ENCODE measurements at regions not wholly inside any gene's neighbourhood (a gene's known extent, or its start where the extent isn't known, plus 50 kb on each side); places are given as distances from the start of the nearest gene placed in this dataset.
"Not testable (repeated sequence)": the region's sequence is repeated elsewhere in the genome, so short reads cannot be mapped to it uniquely, and the experiment has no call there.

- DNase-seq = no peak
Observed at GRCh38 chr13:58666331-58666730, 1034.8 kb downstream of the PCDH17 start.

- DNase-seq = no peak
Observed at GRCh38 chr13:58667096-58667495, 1035.6 kb downstream of the PCDH17 start.

GRCh38 chr13:58680115-58680514 is 1048.6 kb downstream of the PCDH17 start:
- DNase-seq = no peak

GRCh38 chr13:58682616-58683015 is 1051.1 kb downstream of the PCDH17 start:
- DNase-seq = no peak

- DNase-seq = no peak
Observed at GRCh38 chr13:58687148-58687547, 1055.6 kb downstream of the PCDH17 start.

GRCh38 chr13:58698531-58698930 is 1067.0 kb downstream of the PCDH17 start:
- no peak for DNase-seq

- no peak for DNase-seq
Observed at GRCh38 chr13:58704953-58705352, 1073.4 kb downstream of the PCDH17 start.

- DNase-seq = no peak
Observed at GRCh38 chr13:58706421-58706820, 1074.9 kb downstream of the PCDH17 start.

- no peak for DNase-seq
Observed at GRCh38 chr13:58712191-58712590, 1080.6 kb downstream of the PCDH17 start.

GRCh38 chr13:58714016-58714415 is 1082.5 kb downstream of the PCDH17 start:
- not testable (repeated sequence) for DNase-seq

GRCh38 chr13:58721273-58721672 is 1089.7 kb downstream of the PCDH17 start:
- no peak for DNase-seq

- no peak for DNase-seq
Observed at GRCh38 chr13:58728126-58728525, 1096.6 kb downstream of the PCDH17 start.

- no peak for DNase-seq
Observed at GRCh38 chr13:58729361-58729760, 1097.8 kb downstream of the PCDH17 start.

GRCh38 chr13:58744686-58745085 is 1113.1 kb downstream of the PCDH17 start:
- DNase-seq = no peak

GRCh38 chr13:58767566-58767965 is 1136.0 kb downstream of the PCDH17 start:
- no peak for DNase-seq

GRCh38 chr13:58773280-58773859 is 1141.8 kb downstream of the PCDH17 start:
- DNase-seq = no peak

- DNase-seq = no peak
Observed at GRCh38 chr13:58782736-58783135, 1151.2 kb downstream of the PCDH17 start.

- no peak for DNase-seq
Observed at GRCh38 chr13:58792854-58793253, 1161.3 kb downstream of the PCDH17 start.

GRCh38 chr13:58795715-58796114 is 1164.2 kb downstream of the PCDH17 start:
- no peak for DNase-seq

GRCh38 chr13:58804832-58805231 is 1173.3 kb downstream of the PCDH17 start:
- DNase-seq = no peak

- DNase-seq = no peak
Observed at GRCh38 chr13:58806401-58806800, 1174.9 kb downstream of the PCDH17 start.

- no peak for DNase-seq
Observed at GRCh38 chr13:58823701-58824100, 1192.2 kb downstream of the PCDH17 start.

- no peak for DNase-seq
Observed at GRCh38 chr13:58827904-58828303, 1196.4 kb downstream of the PCDH17 start.

- no peak for DNase-seq
Observed at GRCh38 chr13:58830841-58831240, 1199.3 kb downstream of the PCDH17 start.

GRCh38 chr13:58838615-58839014 is 1207.1 kb downstream of the PCDH17 start:
- DNase-seq = no peak

- DNase-seq = no peak
Observed at GRCh38 chr13:58843071-58843470, 1211.5 kb downstream of the PCDH17 start.
